Neural progenitor cell (in vitro differentiated cells): ENCODE measurements at regions not wholly inside any gene's neighbourhood (a gene's known extent, or its start where the extent isn't known, plus 50 kb on each side); places are given as distances from the start of the nearest gene placed in this dataset.

Experiments used
- DNase-seq: peaks from one replicate; pipeline ENCODE4 v3.0.0-alpha.2; 2016; ENCODE audit warnings: low spot score
- H2AFZ ChIP-seq: fragments of 200-600 bp; sonication (generic); replicated peaks from 2 replicates; pipeline ENCODE4 v1.6.1; 2016; ENCODE audit warnings: antibody characterized with exemption
- H3F3A ChIP-seq: fragments of 200-600 bp; sonication (generic); 2 replicates; pipeline ENCODE4 v1.6.1; 2016; ENCODE audit warnings: antibody characterized with exemption, low read depth
- H3K27ac ChIP-seq: fragments of 200-600 bp; sonication (generic); 2 replicates; pipeline ENCODE4 v1.5.1; 2016; ENCODE audit warnings: mild to moderate bottlenecking
- H3K27me3 ChIP-seq: fragments of 200-600 bp; sonication (generic); 2 replicates; pipeline ENCODE4 v1.6.1; 2016; ENCODE audit warnings: mild to moderate bottlenecking, moderate library complexity
- H3K36me3 ChIP-seq: fragments of 200-600 bp; sonication (generic); 2 replicates; pipeline ENCODE4 v1.5.1; 2016
- H3K4me1 ChIP-seq: fragments of 200-600 bp; sonication (generic); 2 replicates; pipeline ENCODE4 v1.6.1; 2016; ENCODE audit warnings: mixed run types
- H3K4me2 ChIP-seq: fragments of 200-600 bp; sonication (generic); 2 replicates; pipeline ENCODE4 v1.6.1; 2016
- H3K4me3 ChIP-seq: fragments of 200-600 bp; sonication (generic); 2 replicates; pipeline ENCODE4 v1.5.1; 2016
- H3K79me2 ChIP-seq: fragments of 200-600 bp; sonication (generic); 2 replicates; pipeline ENCODE4 v1.6.1; 2016; ENCODE audit warnings: low read depth
- H3K9ac ChIP-seq: fragments of 200-600 bp; sonication (generic); 2 replicates; pipeline ENCODE4 v1.6.1; 2016
- H3K9me3 ChIP-seq: fragments of 200-600 bp; sonication (generic); 2 replicates; pipeline ENCODE4 v1.5.1; 2016; ENCODE audit warnings: low read depth
- H4K20me1 ChIP-seq: fragments of 200-600 bp; sonication (generic); 2 replicates; pipeline ENCODE4 v1.6.1; 2016; ENCODE audit warnings: low read depth
- H3K27ac Mint-ChIP-seq: 3 replicates; pipeline ENCODE4 v1.8.0; 2021; ENCODE audit warnings: mixed read lengths
- H3K27me3 Mint-ChIP-seq: 2 replicates; pipeline ENCODE4 v1.8.0; 2022; ENCODE audit warnings: low read depth, mild to moderate bottlenecking, inconsistent platforms, moderate library complexity, mixed read lengths; ENCODE audit not compliant: insufficient read depth
- H3K36me3 Mint-ChIP-seq: 3 replicates; pipeline ENCODE4 v1.8.0; 2021; ENCODE audit warnings: mixed read lengths
- H3K4me1 Mint-ChIP-seq: 3 replicates; pipeline ENCODE4 v1.8.0; 2021; ENCODE audit warnings: mixed read lengths
- H3K4me3 Mint-ChIP-seq: 3 replicates; pipeline ENCODE4 v1.8.0; 2021; ENCODE audit warnings: mild to moderate bottlenecking, moderate library complexity, mixed read lengths
- H3K9me3 Mint-ChIP-seq: 3 replicates; pipeline ENCODE4 v1.8.0; 2020; ENCODE audit warnings: mixed read lengths
- EZH2 ChIP-seq: fragments of 200-600 bp; sonication (generic); IDR thresholded peaks from 2 replicates; pipeline ENCODE4 v1.6.1; 2017; ENCODE audit warnings: antibody characterized with exemption, mild to moderate bottlenecking, moderate library complexity
- EZH2phosphoT487 ChIP-seq: fragments of 200-600 bp; sonication (generic); IDR thresholded peaks from 2 replicates; pipeline ENCODE4 v1.6.1; 2017; ENCODE audit warnings: antibody characterized with exemption
- TF ChIP-seq, protein P1 (sequence below): fragments of 200-600 bp; sonication (generic); IDR thresholded peaks from 2 replicates; pipeline ENCODE4 v1.5.1; 2017; ENCODE audit warnings: antibody characterized with exemption, mild to moderate bottlenecking

DNA sequence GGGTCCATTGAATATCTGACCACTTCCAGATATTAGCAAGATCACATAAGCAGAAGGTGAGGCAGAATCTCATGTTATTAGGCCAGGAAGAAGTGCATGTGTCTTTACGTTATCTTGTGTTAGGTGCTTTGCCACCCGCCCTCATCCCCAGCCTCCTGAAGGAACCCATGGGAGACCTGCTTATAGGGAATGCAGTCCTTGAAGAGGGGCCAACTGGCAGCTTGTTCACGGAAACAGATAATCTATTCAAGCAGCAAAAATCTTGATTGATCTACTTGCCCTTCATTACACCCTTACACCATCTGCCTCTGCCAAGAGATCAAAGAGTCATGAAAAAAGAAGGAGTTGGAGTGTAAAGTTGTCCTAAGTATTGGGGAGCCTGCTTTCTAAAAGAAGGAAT, 576.4 kb downstream of the HTR1B start:
- Histone ChIP-seq H3K79me2 (no peaks in the 10 kb centered on the region), H3K4me1 (no peaks in the 10 kb centered on the region), H3K27ac (no peak overlapping the region), H3F3A (no peaks in the 10 kb centered on the region), H3K4me3 (no peak overlapping the region), H2AFZ (no peak overlapping the region), H3K36me3 (no peaks in the 10 kb centered on the region), H4K20me1 (no peaks in the 10 kb centered on the region), H3K9ac (no peak overlapping the region), H3K4me2 (no peak overlapping the region), H3K9me3 (no peaks in the 10 kb centered on the region), H3K27me3 (no peaks in the 10 kb centered on the region)
- no peak overlapping the region for H3K27ac Mint-ChIP-seq
- no peaks in the 10 kb centered on the region for H3K9me3 Mint-ChIP-seq
- H3K36me3 Mint-ChIP-seq, result no peaks in the 10 kb centered on the region
- H3K27me3 Mint-ChIP-seq, result no peaks in the 10 kb centered on the region
- H3K4me3 Mint-ChIP-seq, result no peak overlapping the region
- DNase-seq, result no peak
- no peak for TF ChIP-seq EZH2phosphoT487
- no peak for TF ChIP-seq EZH2
- TF ChIP-seq, protein P1, sequence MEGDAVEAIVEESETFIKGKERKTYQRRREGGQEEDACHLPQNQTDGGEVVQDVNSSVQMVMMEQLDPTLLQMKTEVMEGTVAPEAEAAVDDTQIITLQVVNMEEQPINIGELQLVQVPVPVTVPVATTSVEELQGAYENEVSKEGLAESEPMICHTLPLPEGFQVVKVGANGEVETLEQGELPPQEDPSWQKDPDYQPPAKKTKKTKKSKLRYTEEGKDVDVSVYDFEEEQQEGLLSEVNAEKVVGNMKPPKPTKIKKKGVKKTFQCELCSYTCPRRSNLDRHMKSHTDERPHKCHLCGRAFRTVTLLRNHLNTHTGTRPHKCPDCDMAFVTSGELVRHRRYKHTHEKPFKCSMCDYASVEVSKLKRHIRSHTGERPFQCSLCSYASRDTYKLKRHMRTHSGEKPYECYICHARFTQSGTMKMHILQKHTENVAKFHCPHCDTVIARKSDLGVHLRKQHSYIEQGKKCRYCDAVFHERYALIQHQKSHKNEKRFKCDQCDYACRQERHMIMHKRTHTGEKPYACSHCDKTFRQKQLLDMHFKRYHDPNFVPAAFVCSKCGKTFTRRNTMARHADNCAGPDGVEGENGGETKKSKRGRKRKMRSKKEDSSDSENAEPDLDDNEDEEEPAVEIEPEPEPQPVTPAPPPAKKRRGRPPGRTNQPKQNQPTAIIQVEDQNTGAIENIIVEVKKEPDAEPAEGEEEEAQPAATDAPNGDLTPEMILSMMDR, result no peak
- peaks cover 4% of the 10 kb centered on the region for H3K4me1 Mint-ChIP-seq

DNA sequence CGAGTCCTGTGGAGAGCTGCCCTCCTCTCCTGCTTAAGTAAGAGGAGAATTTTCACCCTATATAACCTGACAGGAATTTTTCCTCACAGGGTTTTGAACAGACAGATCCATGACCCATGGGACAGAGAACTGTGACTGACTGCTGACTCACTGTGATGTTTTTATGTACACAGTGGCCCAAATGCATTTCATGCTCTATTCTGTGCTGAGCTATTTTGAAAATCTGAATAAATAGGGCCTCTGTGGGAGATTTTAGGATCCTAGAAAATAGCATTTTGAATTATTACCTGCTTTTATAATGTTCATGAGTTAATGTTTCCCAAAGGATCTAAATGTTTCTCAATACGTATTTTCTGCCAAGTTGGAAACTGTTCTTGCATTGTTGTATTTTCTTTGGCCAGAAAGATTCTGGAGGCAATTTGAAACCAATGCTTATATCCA, 577.4 kb downstream of the HTR1B start:
- Histone ChIP-seq H3K27ac (no peak overlapping the region), H3K79me2 (no peaks in the 10 kb centered on the region), H3K4me3 (no peak overlapping the region), H3K9me3 (no peaks in the 10 kb centered on the region), H3K4me2 (no peak overlapping the region), H3K4me1 (no peaks in the 10 kb centered on the region), H3K9ac (no peak overlapping the region), H3K27me3 (no peaks in the 10 kb centered on the region), H3K36me3 (no peaks in the 10 kb centered on the region), H2AFZ (no peak overlapping the region), H4K20me1 (no peaks in the 10 kb centered on the region), H3F3A (no peaks in the 10 kb centered on the region)
- no peak for DNase-seq
- H3K27ac Mint-ChIP-seq, result no peak overlapping the region
- H3K27me3 Mint-ChIP-seq, result no peaks in the 10 kb centered on the region
- H3K36me3 Mint-ChIP-seq, result no peaks in the 10 kb centered on the region
- peaks cover 4% of the 10 kb centered on the region for H3K4me1 Mint-ChIP-seq
- no peak overlapping the region for H3K4me3 Mint-ChIP-seq
- no peaks in the 10 kb centered on the region for H3K9me3 Mint-ChIP-seq
- TF ChIP-seq EZH2 (no peak), EZH2phosphoT487 (no peak)
- TF ChIP-seq, protein P1, result no peak

DNA sequence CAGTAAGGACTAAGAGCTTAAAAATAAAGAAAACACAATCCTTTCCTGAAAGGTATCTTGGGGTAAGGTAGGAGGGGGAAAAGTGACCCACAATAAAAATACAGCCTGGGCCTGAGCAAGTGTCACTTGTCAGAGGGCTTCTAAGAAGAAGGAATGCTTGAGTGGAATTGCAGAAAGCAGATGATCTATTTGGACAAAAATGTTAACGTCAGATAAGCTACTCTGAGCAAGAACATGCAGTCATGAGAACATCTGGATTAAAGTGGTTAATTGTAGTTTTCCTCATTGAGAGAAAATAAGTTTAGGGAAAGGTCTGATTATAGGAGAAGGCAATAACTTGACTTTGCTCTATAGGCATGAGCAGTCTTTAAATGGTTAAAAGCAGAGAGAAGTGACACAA, 581.9 kb downstream of the HTR1B start:
- H3F3A ChIP-seq, result no peaks in the 10 kb centered on the region
- peaks cover 4% of the 10 kb centered on the region for H3K27me3 Mint-ChIP-seq
- no peaks in the 10 kb centered on the region for H3K27me3 ChIP-seq
- H4K20me1 ChIP-seq, result no peaks in the 10 kb centered on the region
- H3K4me3 Mint-ChIP-seq, result no peak overlapping the region
- no peak overlapping the region for H2AFZ ChIP-seq
- no peak overlapping the region for H3K27ac ChIP-seq
- H3K4me1 Mint-ChIP-seq, result no peaks in the 10 kb centered on the region
- H3K36me3 Mint-ChIP-seq, result no peaks in the 10 kb centered on the region
- no peak overlapping the region for H3K27ac Mint-ChIP-seq
- no peak overlapping the region for H3K4me2 ChIP-seq
- no peak overlapping the region for H3K4me3 ChIP-seq
- TF ChIP-seq, protein P1, result no peak
- TF ChIP-seq EZH2phosphoT487, result no peak
- TF ChIP-seq EZH2, result no peak
- H3K36me3 ChIP-seq, result no peaks in the 10 kb centered on the region
- DNase-seq, result no peak
- H3K9me3 ChIP-seq, result no peaks in the 10 kb centered on the region
- H3K4me1 ChIP-seq, result no peaks in the 10 kb centered on the region
- peaks cover 3% of the 10 kb centered on the region for H3K9me3 Mint-ChIP-seq
- no peak overlapping the region for H3K9ac ChIP-seq
- H3K79me2 ChIP-seq, result no peaks in the 10 kb centered on the region
